ENCODE measurements at regions not wholly inside any gene's neighbourhood (a gene's known extent, or its start where the extent isn't known, plus 50 kb on each side); places are given as distances from the start of the nearest gene placed in this dataset.
"Not testable (repeated sequence)": the region's sequence is repeated elsewhere in the genome, so short reads cannot be mapped to it uniquely, and the experiment has no call there.

GRCh38 chr14:105660816-105661531, 134.6 kb downstream of the TMEM121 start:
- DNase-seq (ENCODE audit: low spot score) = no peak

- DNase-seq (ENCODE audit: low spot score) = not testable (repeated sequence)
Measured at GRCh38 chr14:105662043-105662442, 135.7 kb downstream of the TMEM121 start.

GRCh38 chr14:105662592-105662991, 136.2 kb downstream of the TMEM121 start:
- DNase-seq (ENCODE audit: low spot score) = not testable (repeated sequence)

- not testable (repeated sequence) for DNase-seq (ENCODE audit: low spot score)
Measured at GRCh38 chr14:105663323-105663722, 136.9 kb downstream of the TMEM121 start.

DNA sequence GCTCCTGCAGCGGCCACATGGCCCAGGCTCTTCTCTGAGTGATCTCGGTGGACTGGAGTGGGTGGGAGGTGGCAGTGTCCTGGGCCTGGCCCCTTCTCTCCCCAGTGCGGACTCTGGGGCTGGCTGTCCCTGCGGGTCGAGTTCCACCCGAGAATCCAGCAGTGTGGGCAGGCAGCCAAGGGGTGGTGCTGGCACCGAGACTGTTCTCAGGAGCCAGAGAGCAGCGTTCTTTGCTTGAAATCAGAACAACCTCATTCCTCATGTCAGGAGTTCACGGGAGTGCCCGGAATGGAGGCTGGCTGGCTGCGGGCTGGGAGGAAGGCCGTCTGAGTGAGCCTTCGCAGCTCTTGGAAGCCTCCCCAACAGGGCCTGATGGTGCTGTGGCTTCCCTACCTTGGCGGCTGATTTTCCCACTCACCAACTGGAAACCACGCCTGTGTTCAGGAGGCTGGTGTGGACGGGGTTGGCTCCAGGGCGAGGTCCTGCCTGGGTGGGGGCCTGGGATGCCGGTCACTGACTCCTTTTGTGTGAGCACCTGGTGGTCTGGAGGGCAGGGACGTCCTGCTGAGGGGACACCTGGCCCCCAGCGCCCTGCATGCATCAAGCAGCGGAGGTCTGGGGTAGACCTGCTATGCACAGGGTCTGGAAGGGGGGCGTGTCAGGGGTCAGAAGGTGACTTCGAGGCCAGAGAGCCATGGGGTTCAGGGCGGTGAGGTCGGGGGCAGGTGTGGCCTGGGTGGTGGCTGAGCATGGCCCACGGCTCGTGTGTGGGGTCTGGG, 137.6 kb downstream of the TMEM121 start:
- DNase-seq (ENCODE audit: low spot score) = not testable (repeated sequence)

DNA sequence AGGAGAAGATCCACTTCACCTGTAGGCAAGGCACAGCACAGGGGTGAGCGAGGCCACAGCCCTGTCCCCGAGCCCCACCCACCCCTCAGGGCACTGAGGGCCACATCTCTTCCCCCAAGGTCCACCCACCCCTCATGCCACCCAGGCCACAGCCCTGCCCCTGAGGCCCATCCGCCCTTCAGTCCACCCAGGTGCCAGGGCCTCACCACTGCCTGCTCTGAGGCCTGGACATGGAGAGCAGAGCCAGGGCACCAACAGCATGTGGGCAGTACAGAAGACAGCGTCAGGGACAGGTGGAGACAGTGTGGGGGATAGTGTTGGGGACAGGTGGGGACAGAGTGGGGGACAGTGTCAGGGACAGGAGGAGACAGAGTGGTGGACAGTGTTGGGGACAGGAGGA, 138.3 kb downstream of the TMEM121 start:
- DNase-seq (ENCODE audit: low spot score) = no peak

GRCh38 chr14:105665247-105665950, 139.0 kb downstream of the TMEM121 start:
- no peak for DNase-seq (ENCODE audit: low spot score)

GRCh38 chr14:105665951-105666277, 139.5 kb downstream of the TMEM121 start:
- no peak for DNase-seq (ENCODE audit: low spot score)

DNA sequence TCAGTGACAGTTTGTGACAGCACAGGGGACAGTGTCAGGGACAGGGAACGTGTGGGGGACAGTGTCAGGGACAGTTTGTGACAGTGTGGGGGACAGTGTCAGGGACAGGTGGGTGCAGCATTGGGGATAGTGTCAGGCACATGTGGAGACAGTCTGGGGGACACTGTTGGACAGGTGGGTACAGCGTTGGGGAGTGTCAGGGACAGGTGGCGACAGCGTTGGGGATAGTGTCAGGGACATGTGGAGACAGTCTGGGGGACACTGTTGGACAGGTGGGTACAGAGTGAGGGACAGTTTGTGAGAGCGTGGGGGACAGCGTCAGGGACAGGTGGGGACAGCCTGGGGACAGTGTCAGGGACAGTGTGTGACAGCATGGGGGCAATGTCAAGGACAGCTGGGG, 140.0 kb downstream of the TMEM121 start:
- DNase-seq (ENCODE audit: low spot score) = no peak

GRCh38 chr14:105666991-105667662, 140.7 kb downstream of the TMEM121 start:
- DNase-seq (ENCODE audit: low spot score) = not testable (repeated sequence)

GRCh38 chr14:105667663-105668020, 141.3 kb downstream of the TMEM121 start:
- not testable (repeated sequence) for DNase-seq (ENCODE audit: low spot score)

DNA sequence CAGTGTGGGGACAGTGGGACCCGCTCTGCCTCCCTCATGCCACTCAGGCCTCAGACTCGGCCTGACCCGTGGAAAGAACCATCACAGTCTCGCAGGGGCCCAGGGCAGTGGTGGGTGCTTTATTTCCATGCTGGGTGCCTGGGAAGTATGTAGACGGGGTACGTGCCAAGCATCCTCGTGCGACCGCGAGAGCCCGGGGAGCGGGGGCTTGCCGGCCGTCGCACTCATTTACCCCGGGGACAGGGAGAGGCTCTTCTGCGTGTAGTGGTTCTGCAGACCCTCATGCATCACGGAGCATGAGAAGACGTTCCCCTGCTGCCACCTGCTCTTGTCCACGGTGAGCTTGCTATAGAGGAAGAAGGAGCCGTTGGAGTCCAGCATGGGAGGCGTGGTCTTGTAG, 141.6 kb downstream of the TMEM121 start:
- DNase-seq (ENCODE audit: low spot score) = not testable (repeated sequence)

- not testable (repeated sequence) for DNase-seq (ENCODE audit: low spot score)
Measured at GRCh38 chr14:105668471-105669230, 142.3 kb downstream of the TMEM121 start.

- not testable (repeated sequence) for DNase-seq (ENCODE audit: low spot score)
Measured at GRCh38 chr14:105669231-105669610, 142.8 kb downstream of the TMEM121 start.

DNA sequence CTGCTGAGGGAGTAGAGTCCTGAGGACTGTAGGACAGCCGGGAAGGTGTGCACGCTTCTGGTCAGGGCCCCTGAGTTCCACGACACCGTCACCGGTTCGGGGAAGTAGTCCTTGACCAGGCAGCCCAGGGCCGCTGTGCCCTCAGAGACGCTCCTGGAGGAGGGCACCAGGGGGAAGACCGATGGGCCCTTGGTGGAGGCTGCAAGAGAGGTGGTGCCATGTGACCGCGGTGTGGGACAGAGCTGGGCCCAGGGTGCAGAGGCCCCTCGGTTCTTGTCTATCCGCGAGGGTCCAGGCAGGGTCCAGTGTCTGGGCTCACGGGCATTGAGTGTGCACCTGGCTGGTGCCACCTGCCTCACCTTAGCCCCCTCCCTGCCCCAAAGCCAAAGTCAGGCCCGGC, 143.3 kb downstream of the TMEM121 start:
- not testable (repeated sequence) for DNase-seq (ENCODE audit: low spot score)

GRCh38 chr14:105672450-105673200, 146.2 kb downstream of the TMEM121 start:
- not testable (repeated sequence) for DNase-seq (ENCODE audit: low spot score)

- DNase-seq (ENCODE audit: low spot score) = not testable (repeated sequence)
Measured at GRCh38 chr14:105675433-105675832, 149.1 kb downstream of the TMEM121 start.

DNA sequence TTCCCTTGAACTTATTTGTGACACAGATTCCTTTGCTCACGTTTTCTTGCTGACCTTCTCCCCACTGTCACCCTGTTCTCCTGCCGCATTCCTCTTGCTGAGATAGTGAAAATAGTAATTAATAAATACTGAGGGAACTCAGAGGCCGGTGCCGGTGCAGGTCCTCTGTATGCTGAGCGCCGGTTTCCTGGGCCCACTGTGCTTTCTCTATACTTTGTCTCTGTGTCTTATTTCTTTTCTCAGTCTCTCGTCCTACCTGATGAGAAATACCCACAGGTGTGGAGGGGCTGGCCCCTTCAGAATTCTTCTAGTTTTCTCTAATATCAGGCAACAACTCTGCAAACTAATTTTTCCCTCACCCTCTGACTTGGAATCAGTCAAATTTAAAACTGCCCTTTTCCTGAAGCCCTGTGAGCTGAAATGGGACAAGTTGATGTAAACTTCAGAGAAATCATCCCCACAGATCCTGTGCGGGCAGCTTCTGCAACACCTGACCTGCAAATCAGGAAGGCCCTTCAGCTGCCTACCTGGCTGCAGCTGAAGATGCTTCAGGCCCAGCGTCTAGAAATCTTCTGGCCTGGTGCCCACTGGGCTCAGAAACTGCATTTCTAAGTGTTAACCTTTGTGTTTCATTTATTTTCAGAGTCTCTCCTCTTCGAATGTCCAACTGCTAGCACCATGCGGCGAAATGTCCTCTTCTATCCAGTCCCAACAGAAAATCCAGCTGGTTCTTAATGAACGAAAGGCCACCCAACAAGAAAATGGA, 149.7 kb downstream of the TMEM121 start:
- not testable (repeated sequence) for DNase-seq (ENCODE audit: low spot score)

DNA sequence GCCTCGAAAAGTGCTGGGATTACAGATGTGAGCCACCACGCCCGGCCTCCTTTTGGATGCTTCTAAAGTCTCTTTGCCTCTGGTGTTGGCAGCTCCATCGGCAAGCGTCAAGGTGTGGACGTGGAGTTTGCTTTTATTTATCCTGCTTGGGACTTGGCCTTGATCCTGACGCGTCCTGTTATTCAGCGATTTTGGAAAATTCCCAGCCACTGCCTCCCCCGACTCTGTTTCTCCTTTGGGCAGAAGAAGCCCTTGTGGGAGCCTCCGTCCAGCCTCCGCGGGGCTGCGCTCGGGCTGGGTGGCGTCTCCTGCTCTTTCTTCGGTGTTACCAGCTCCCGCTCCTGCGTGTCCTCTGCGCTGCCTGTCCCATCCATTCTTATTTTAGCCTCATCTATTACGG, 151.7 kb downstream of the TMEM121 start:
- not testable (repeated sequence) for DNase-seq (ENCODE audit: low spot score)
